NCI-H128 (cell line): ENCODE measurements at regions not wholly inside any gene's neighbourhood (a gene's known extent, or its start where the extent isn't known, plus 50 kb on each side); places are given as distances from the start of the nearest gene placed in this dataset.
A peak's percentile ranks its signal among the peaks of the same experiment; 100 is the strongest.
"Not testable (repeated sequence)": the region's sequence is repeated elsewhere in the genome, so short reads cannot be mapped to it uniquely, and the experiment has no call there.

Experiments used
- DNase-seq: peaks from one replicate; lab custom pipeline; 2025; ENCODE audit not compliant: unreplicated experiment; lab: John Stamatoyannopoulos, UW

DNA sequence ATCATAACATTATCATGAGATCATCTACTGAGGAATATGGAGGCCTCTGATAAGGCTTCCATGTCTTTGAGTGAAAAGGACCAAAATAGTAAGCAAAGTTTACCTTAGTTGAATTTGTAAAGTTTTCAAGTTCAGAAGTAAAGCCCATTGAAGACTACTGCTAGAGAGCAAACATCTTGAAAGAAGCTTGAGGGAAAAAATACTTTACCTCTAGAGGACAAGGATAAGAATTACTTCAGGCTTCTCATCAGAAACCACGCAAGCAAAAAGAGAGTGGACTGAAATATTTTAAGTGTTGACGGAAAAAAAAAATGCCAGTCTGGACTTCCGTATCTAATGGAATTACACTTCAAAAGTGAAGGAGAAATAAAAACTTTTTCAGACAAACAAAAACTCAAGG is 114.3 kb downstream of the MPP7 start:
- no peak for DNase-seq

DNA sequence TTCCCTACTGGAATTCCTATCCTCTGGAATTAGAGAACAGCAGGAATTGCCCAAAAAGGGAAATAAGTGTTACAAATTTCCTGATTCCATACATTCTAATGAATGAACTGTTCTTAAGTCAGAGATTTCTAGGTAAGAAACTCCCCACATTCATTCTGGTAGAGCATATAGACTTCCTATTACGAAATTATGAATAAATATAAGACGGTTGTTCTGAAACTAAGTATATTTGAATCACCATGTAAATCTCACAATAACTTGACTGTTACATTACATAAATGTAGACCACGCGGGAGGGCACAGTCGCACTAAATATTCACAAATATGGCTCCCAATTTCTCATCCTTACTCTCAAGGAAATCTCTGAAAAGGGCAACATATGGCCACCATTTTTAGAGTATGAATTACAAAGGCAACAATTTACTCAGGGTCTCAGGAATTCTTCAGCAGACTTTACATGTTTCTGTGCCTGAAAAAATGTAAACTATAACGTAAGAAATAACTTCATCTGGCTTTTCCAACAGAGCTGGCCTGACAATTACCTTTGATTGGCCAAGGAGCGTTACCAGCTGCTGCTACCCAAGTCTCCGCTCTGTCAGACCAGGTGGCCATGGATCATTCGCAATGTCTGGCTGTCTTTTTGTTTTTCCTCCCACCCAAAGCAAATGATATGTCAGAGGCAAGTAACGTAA is 115.8 kb downstream of the MPP7 start:
- no peak for DNase-seq

DNA sequence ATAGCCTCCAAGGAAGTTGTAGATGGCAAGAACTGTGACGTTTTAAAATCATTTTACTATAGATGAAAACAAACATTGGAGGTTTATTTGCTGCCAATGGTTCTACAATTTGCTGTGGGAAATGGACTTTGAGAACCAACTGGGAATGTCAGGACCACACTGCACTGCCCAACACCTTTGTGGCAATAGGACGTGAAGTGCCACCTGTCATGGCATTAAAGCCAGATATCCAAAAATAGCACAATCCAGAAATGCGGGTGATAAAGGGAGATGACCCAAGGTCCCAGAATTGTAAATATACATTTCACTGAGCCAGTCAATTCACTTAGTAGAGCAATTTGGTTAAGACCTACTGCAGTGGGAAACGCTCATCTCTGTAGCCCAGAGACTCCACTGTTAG is 116.4 kb downstream of the MPP7 start:
- no peak for DNase-seq

DNA sequence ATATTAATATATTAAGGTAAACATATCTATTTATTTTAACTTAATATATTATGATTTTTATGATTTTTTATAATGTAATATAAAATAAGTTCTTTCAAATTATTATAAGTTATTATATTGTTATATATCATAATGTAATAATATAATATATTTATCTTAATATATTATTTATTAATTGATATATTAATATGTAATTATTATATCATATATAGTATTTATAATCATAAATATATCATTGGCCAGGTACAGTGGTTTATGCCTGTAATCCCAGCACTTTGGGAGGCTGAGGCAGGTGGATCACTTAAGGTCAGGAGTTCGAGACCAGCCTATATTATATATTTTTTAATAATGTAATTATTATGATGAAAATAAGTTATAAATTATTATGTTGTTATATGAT is 118.1 kb downstream of the MPP7 start:
- DNase-seq: no peak

DNA sequence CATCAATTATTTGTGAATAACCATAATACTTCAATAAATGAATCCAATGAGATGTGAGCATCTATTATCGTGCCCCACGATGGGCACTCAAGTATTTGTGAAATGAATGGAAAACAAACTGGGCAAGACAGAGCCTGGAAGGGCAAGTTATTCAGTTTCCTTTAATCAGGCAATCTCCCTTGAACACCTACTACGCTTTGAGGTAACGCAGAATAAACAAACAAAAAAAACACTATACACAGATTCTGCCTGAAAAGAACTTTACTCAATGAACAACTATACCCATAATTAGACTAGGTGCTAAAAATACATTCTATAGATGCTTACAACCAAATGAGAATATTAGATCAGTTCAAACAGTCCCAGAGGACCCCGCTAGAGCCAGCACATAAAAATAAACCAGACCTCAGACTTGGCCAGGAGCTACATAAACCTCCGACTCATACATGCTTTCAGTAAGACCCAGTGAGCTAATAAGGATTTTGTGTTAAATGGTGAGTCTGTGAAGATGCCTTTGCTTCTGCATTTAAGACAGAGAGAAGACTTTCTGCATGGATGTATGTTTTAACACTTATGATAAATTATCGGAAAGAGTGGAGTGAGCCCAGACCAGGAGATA is 121.3 kb downstream of the MPP7 start:
- no peak for DNase-seq

DNA sequence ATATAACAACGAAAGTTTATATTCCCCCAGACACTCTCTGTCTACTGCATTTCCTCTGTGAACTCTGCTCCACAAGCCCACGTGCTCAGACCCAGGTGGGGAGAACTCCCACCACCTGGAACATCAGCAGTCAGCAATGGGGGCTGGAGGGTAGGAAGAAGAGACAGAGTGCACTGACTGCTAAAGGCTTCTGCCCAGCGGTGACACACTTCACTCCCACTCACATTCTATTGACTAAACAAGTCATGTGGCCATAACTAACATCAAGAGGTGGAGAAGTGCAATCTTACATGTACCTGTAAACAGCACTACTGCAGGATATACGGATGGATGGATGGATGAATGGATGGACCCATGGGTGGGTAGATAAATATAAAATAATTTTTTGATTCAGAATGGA is 122.2 kb downstream of the MPP7 start:
- DNase-seq: no peak

DNA sequence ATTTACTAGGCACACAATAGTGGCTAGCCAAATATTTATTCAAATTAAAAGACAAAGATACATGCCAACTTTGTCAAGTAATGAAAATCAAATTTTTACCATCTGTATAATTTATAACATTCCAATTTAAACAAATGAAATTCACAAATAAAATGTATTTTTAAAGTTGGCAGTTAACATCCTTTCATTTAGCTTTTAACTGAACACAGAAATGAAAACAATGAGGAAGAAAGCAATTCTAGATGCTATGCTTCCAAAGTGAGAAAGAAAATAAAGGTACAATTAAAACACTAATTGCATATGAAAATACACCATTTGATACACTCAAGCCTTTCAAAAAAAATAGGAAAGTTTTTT is 123.1 kb downstream of the MPP7 start:
- no peak for DNase-seq

DNA sequence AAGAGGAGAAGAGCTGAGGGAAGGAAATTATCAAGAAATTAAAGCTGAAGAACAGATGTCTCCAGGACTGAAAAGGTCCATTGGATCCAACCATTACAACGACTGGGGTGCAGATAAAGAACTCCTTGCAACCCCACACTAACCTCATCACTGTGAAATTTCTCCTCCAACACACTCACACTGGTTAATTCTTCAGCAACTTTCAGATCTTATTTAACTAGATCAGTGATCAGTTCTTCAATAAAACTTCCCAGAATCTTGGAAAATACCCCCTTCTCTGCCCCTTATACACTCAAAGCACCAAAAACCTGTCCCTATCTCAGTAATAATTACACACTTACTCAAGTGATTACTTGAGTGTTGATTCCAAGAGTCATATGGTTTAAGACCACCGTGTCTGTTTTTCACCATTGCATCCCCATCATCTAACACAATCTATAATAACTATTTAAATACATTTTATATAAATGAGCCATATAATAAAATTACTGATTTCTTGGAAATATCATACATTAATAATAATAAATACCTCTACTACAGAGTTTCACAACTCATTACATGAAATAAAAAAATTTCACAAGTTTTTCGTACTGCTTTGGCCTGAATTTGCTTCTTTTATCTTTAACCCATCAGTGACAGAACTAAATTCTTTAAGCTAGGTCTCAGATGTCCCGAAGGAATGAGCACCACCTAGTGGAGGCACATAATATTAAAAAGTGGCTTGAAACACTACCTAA is 123.7 kb downstream of the MPP7 start:
- DNase-seq: peak; percentile 17

DNA sequence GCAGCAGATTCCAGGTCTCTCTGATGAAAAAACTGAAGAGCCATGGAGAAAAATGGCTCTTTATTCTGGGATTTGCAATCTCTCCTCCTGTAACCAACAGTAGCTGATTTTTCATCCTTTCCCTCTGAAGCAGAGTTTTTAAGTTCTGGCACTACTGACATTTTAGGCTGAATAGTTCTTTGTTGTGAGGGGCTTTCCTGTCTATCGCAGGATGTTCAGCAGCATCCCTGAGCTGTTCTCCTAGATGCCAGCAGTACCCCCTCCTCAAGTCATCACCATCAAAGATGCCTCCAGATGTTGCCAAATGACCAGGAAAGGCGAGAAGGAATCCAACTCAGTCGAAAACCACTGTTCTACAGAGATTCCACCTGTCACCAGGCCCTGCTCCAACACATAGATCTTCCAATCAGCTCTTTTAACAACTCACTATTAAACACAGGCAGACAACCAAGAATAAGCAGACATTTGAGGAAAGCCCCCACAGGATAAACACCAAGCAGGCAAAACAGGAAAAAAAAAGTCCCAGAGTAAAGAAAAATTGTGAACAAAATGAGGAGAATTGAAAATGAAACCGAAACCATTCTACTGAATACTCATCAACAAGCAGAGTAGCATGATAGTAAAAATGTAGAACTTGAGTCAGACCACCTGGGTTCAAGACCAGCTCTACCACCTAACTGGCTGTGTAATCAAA is 124.8 kb downstream of the MPP7 start:
- no peak for DNase-seq

DNA sequence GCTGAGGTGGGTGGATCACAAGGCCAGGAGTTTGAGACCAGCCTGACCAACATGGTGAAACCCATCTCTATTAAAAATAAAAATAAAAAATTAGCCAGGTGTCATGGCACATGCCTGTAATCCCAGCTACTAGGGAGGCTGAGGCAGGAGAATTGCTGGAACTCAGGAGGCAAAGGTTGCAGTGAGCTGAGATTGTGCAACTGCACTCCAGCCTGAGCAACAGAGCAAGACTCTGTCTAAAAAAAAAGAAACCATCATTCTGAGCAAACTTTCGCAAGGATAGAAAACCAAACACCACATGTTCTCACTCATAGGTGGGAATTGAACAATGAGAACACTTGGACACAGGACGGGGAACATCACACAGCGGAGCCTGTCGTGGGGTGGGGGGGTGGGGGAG is 126.4 kb downstream of the MPP7 start:
- DNase-seq: not testable (repeated sequence)

DNA sequence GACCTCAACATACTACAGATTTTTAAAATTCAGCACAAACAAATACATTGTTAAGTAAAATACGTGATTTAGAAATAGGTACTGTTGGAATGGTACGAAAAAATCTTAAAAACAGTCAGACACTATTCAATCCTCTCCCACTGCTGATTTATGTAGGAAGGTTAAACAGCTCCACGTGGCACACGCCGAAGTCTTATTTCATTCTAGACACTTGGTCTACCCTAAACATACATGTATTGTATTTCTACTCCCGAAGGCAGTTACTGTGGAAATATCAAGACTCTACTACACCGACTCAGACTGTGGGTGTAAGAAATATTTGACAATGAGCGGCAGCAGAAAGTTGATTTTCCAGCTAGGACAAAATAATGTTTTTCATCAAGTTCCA is 130.6 kb downstream of the MPP7 start:
- no peak for DNase-seq

DNA sequence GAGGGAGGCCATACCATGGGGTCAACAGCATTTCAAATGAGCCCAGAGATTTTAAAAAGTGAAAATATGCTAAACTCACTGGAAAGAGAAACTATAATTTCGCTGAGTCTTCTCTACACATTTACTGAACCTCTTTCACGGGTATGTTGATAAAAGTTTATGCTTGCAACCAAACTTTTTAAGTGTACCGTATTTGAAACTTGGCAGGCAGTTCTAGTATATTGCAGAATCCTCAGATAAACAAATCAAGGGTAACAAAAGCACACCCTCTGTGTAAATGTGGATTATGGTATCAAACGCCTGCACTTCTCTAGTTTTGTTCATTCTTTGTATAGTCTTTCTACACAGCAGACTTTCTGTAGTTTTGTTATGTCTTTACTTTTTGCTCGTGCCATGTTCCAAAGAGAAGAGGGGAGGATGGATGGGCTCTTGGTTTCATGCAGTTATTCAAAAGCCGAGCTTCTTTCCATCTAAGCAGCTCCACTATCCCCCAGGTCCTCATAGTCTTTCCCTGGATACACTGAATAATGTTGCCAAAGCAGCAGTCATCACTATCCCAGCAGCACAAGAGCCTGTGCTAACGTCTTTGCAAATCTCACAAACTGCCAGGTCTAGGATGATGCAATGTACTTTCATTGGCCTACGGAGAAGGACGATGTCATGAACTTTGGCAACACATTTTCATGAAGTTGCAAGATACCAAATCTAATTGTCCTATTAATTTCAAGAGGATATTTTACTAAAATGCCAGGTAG is 131.2 kb downstream of the MPP7 start:
- no peak for DNase-seq

DNA sequence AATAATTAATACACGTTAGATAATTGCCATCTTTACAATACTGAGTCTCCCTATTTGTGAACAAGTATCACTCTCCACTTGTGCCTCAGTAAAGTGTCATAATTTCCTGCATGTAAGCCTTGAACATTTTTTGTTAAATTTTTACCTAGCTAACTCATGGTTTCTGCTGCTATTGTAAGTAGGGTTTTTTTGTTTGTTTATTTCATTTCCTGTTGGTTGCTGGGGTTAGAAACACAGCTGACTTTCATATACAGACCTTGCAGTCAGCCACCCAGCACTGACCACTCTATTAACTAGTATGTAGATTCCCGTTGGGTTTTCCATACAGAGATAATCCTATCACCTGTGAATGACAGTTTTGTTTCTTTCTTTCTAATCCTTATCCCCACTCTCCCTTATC is 133.3 kb downstream of the MPP7 start:
- DNase-seq: no peak

DNA sequence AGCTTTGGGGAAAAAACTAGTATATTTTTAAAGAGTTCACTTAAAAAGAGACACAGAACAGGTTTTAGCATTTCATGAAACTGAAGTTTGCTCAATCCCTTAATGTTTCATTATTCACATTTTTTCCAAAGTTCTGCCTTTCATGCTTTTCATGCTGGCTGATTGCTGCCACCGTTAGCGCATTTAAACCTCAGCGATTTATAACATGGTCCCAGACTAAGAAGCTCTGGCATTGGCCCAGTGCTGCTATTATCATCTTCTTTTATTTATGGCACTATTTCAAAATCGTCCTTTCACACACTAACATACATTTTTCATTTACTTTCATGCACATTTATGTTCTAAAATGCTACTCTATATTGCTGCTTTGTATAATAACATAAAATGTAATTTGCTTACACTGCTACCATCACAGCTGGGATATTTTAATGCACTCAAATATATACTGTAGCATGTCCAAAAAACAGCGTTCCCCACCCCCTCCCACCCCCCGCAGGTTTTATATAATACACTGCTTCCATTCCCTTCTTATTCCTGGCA is 141.9 kb downstream of the MPP7 start:
- no peak for DNase-seq

DNA sequence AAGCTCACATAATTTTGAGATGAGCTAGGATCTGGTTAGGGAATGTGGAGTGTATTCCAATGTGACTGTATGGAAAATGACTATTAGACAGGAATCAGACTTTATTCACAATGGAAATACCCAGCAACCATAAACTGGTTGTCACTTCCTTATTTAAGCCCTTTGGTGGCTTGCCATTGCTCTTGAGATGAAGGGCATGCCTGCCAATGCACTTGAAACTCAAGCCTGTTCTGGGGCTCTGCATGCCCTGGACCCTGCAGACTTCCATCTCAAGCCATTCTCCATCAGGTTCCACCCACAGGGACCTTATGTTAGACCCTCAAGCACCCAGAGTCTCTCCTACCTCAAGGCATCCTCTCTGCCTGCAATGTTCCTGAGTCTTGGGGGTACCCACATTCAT is 145.5 kb downstream of the MPP7 start:
- DNase-seq: no peak

DNA sequence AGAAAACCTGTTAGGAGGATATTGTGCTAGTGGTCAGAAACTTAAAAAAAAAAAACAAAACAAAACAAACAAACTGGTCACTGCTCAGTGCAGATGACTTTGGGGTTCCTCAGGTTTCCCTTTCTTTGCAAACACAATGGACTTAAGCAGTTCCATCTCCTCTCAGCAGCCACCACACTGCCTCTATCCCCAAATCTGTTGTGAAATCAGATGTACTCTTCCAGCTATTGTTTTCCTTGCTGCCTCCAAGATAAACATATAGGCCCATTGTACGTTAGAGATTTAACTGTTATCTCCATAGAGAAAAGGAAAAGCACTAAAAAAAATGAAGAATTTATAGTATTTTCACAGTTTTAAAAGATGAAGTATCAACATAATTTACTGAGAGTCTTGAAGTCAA is 147.1 kb downstream of the MPP7 start:
- no peak for DNase-seq

DNA sequence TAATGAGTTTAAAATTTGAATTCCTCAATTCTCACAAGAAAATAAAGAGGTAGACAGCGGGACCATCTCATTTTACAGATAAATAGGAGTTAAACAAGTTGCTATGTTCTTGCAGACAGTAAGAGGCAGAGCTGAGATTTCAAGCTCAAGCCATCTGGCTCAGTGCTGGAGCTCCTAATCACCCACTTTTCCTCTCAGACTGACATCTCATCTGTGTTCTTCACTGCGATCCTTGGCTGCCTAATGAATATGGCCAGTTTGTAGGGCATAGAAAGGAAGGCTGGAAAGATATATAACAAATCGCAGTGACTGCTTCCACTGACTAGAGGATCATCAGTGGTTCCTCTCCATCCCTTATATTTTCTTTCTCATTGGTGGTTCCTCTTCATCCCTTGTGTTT is 151.2 kb downstream of the MPP7 start:
- no peak for DNase-seq

DNA sequence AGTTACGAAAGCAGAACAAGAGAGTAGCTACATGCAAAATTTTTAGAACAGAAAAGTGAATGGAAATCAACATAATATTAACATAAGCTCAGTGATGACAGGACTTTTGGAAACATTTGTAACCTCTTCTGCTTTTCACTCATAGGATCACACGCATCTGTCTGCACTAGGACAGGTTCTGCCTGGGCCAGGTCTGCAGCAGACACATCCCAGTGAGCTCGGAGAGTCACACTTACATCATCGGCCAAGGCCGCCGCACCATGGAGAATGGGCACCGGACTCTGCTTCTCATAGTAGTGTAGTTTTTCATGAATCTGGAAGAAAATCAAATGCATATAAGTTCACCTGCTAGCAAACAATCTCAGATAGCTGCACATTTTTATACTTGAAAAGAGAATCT is 150.9 kb upstream of the ODAD2 start:
- no peak for DNase-seq

DNA sequence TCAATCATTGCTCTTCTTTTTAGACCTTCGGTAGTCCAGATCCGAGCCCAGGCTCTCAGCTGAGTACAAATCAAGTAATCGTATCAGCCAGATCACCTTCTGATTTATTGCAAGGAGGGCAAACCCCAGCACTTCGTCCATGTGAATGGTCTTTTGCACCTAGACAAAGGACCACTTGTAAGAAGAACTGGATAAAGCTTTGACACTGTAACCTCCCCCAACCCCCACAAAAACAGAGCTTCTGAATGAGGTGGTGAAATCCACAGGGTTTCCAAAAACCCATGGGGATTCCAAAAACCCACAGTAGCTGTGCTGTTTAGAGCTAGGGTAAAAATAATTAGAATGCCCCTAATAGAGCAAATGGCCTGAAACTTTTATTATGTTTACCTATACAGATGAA is 148.8 kb upstream of the ODAD2 start:
- no peak for DNase-seq

DNA sequence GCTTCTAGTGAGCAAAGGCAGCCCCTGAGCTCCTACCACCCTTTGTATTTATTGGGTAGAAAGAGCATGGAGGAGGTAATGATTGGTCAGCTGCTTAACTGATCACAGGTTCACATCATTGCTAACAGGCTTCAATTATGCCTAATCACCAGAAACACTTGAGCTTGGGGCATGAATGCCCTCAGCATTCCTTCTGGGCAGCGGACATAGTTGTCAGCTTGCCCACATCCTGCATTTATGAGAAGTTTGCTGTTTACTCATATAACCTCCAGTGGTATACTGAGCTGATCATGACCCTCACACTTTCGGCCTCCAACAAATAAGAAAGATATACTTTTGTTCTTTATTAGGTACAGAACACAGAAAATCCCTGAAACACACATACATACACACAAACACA is 140.3 kb upstream of the ODAD2 start:
- no peak for DNase-seq
